ENCODE measurements at regions not wholly inside any gene's neighbourhood (a gene's known extent, or its start where the extent isn't known, plus 50 kb on each side); places are given as distances from the start of the nearest gene placed in this dataset.

- no peaks in the 10 kb centered on the region for H3K27me3 Mint-ChIP-seq (ENCODE audit: unreplicated experiment)
- H3K36me3 Mint-ChIP-seq (ENCODE audit: low read depth, unreplicated experiment): no peaks in the 10 kb centered on the region
- no peak for DNase-seq (ENCODE audit: low spot score)
- H3K27ac Mint-ChIP-seq (ENCODE audit: unreplicated experiment): no peak overlapping the region
- H3K9me3 Mint-ChIP-seq (ENCODE audit: unreplicated experiment): no peaks in the 10 kb centered on the region
- no peak overlapping the region for H3K4me3 Mint-ChIP-seq (ENCODE audit: unreplicated experiment)
- no peaks in the 10 kb centered on the region for H3K4me1 Mint-ChIP-seq (ENCODE audit: unreplicated experiment)
- TF ChIP-seq CTCF (IDR thresholded peaks at IDR 0.05; ENCODE audit: unreplicated experiment): peak; percentile 17
These were observed 92.8 kb upstream of the CCDC160 start for GRCh38 chrX:134144231-134144630.

GRCh38 chrX:134146493-134146892 is 90.5 kb upstream of the CCDC160 start:
- Mint-ChIP-seq H3K4me1 (ENCODE audit: unreplicated experiment) (no peaks in the 10 kb centered on the region), H3K9me3 (ENCODE audit: unreplicated experiment) (no peaks in the 10 kb centered on the region), H3K4me3 (ENCODE audit: unreplicated experiment) (no peak overlapping the region), H3K36me3 (ENCODE audit: low read depth, unreplicated experiment) (no peaks in the 10 kb centered on the region), H3K27me3 (ENCODE audit: unreplicated experiment) (peaks cover 2% of the 10 kb centered on the region), H3K27ac (ENCODE audit: unreplicated experiment) (no peak overlapping the region)
- no peak for DNase-seq (ENCODE audit: low spot score)
- no peak for TF ChIP-seq CTCF (IDR thresholded peaks at IDR 0.05; ENCODE audit: unreplicated experiment)

GRCh38 chrX:134148172-134148692 is 88.8 kb upstream of the CCDC160 start:
- H3K9me3 Mint-ChIP-seq (ENCODE audit: unreplicated experiment): no peaks in the 10 kb centered on the region
- H3K27me3 Mint-ChIP-seq (ENCODE audit: unreplicated experiment): peaks cover 2% of the 10 kb centered on the region

GRCh38 chrX:134158821-134159512 is 78.0 kb upstream of the CCDC160 start:
- Mint-ChIP-seq H3K36me3 (ENCODE audit: low read depth, unreplicated experiment) (no peaks in the 10 kb centered on the region), H3K4me1 (ENCODE audit: unreplicated experiment) (no peaks in the 10 kb centered on the region), H3K9me3 (ENCODE audit: unreplicated experiment) (no peaks in the 10 kb centered on the region), H3K27ac (ENCODE audit: unreplicated experiment) (no peak overlapping the region), H3K27me3 (ENCODE audit: unreplicated experiment) (no peaks in the 10 kb centered on the region), H3K4me3 (ENCODE audit: unreplicated experiment) (no peak overlapping the region)
- no peak for DNase-seq (ENCODE audit: low spot score)
- TF ChIP-seq CTCF (IDR thresholded peaks at IDR 0.05; ENCODE audit: unreplicated experiment): no peak

More at GRCh38 chrX:134148172-134148692, 88.8 kb upstream of the CCDC160 start:
- H3K27ac Mint-ChIP-seq (ENCODE audit: unreplicated experiment): no peak overlapping the region
- H3K36me3 Mint-ChIP-seq (ENCODE audit: low read depth, unreplicated experiment): no peaks in the 10 kb centered on the region
- H3K4me3 Mint-ChIP-seq (ENCODE audit: unreplicated experiment): no peak overlapping the region
- no peak for TF ChIP-seq CTCF (IDR thresholded peaks at IDR 0.05; ENCODE audit: unreplicated experiment)
- H3K4me1 Mint-ChIP-seq (ENCODE audit: unreplicated experiment): no peaks in the 10 kb centered on the region
- no peak for DNase-seq (ENCODE audit: low spot score)

GRCh38 chrX:134161162-134161561 is 75.8 kb upstream of the CCDC160 start:
- no peak overlapping the region for H3K27ac Mint-ChIP-seq (ENCODE audit: unreplicated experiment)
- no peaks in the 10 kb centered on the region for H3K4me1 Mint-ChIP-seq (ENCODE audit: unreplicated experiment)
- no peaks in the 10 kb centered on the region for H3K36me3 Mint-ChIP-seq (ENCODE audit: low read depth, unreplicated experiment)
- no peaks in the 10 kb centered on the region for H3K9me3 Mint-ChIP-seq (ENCODE audit: unreplicated experiment)
- no peak for TF ChIP-seq CTCF (IDR thresholded peaks at IDR 0.05; ENCODE audit: unreplicated experiment)
- H3K4me3 Mint-ChIP-seq (ENCODE audit: unreplicated experiment): no peak overlapping the region
- no peak for DNase-seq (ENCODE audit: low spot score)
- H3K27me3 Mint-ChIP-seq (ENCODE audit: unreplicated experiment): no peaks in the 10 kb centered on the region

Data from endothelial cell (in vitro differentiated cells).